HG02571 (cell line): ENCODE measurements at regions not wholly inside any gene's neighbourhood (a gene's known extent, or its start where the extent isn't known, plus 50 kb on each side); places are given as distances from the start of the nearest gene placed in this dataset.

Experiments
- ATAC-seq: cut with Tn5 transposase; IDR thresholded peaks from one replicate; pipeline ENCODE4 v1.9.1; 2021; ENCODE audit warnings: mild to moderate bottlenecking, moderate library complexity; ENCODE audit not compliant: unreplicated experiment

- ATAC-seq, result no peak
Observed at GRCh38 chr5:2125171-2125900, 242.6 kb upstream of the IRX4 start.

GRCh38 chr5:2124434-2125170 is 241.9 kb upstream of the IRX4 start:
- no peak for ATAC-seq

- no peak for ATAC-seq
Observed at GRCh38 chr5:2123874-2124273, 241.1 kb upstream of the IRX4 start.

- no peak for ATAC-seq
Observed at GRCh38 chr5:2120361-2120760, 237.6 kb upstream of the IRX4 start.

GRCh38 chr5:2119573-2119972 is 236.8 kb upstream of the IRX4 start:
- no peak for ATAC-seq

GRCh38 chr5:2113348-2114131 is 230.8 kb upstream of the IRX4 start:
- no peak for ATAC-seq

GRCh38 chr5:2112173-2113025 is 229.7 kb upstream of the IRX4 start:
- ATAC-seq, result no peak

- no peak for ATAC-seq
Observed at GRCh38 chr5:2111569-2112105, 228.9 kb upstream of the IRX4 start.

- ATAC-seq, result no peak
Observed at GRCh38 chr5:2110934-2111462, 228.3 kb upstream of the IRX4 start.

GRCh38 chr5:2110137-2110933 is 227.6 kb upstream of the IRX4 start:
- ATAC-seq, result no peak

- no peak for ATAC-seq
Observed at GRCh38 chr5:2109566-2109965, 226.8 kb upstream of the IRX4 start.

- no peak for ATAC-seq
Observed at GRCh38 chr5:2106721-2107120, 224.0 kb upstream of the IRX4 start.

- no peak for ATAC-seq
Observed at GRCh38 chr5:2105141-2105540, 222.4 kb upstream of the IRX4 start.

- no peak for ATAC-seq
Observed at GRCh38 chr5:2103940-2104339, 221.2 kb upstream of the IRX4 start.

- ATAC-seq, result no peak
Observed at GRCh38 chr5:2102819-2103776, 220.4 kb upstream of the IRX4 start.

- ATAC-seq, result no peak
Observed at GRCh38 chr5:2101685-2102084, 219.0 kb upstream of the IRX4 start.

- ATAC-seq, result no peak
Observed at GRCh38 chr5:2096887-2097505, 214.3 kb upstream of the IRX4 start.

- no peak for ATAC-seq
Observed at GRCh38 chr5:2095011-2095410, 212.3 kb upstream of the IRX4 start.
